Cardiac muscle cell (in vitro differentiated cells and primary cell): ENCODE measurements at regions not wholly inside any gene's neighbourhood (a gene's known extent, or its start where the extent isn't known, plus 50 kb on each side); places are given as distances from the start of the nearest gene placed in this dataset.
A peak's percentile ranks its signal among the peaks of the same experiment; 100 is the strongest.

ENCODE experiments used
- DNase-seq, 2 donors: peaks; one replicate each; pipeline versions ENCODE4 v3.0.0 to v3.0.0-alpha.2; 2010 to 2017; ENCODE audit warnings: low read depth in 1 of 2, low spot score in 1 of 2
- H3K27ac ChIP-seq: fragments of 200-600 bp; sonication (generic); 2 replicates; pipeline ENCODE4 v1.5.1; 2016
- H3K27me3 ChIP-seq: fragments of 200-600 bp; sonication (generic); 2 replicates; pipeline ENCODE4 v1.6.0; 2016; ENCODE audit warnings: control low read depth
- H3K36me3 ChIP-seq: fragments of 200-600 bp; sonication (generic); 2 replicates; pipeline ENCODE4 v1.5.1; 2016; ENCODE audit warnings: control low read depth
- H3K4me1 ChIP-seq: fragments of 200-600 bp; sonication (generic); 2 replicates; pipeline ENCODE4 v1.8.1; 2017; ENCODE audit warnings: low read depth, mild to moderate bottlenecking, mixed run types
- H3K4me3 ChIP-seq: fragments of 200-600 bp; sonication (generic); 2 replicates; pipeline ENCODE4 v1.5.1; 2016; ENCODE audit warnings: mild to moderate bottlenecking
- H3K9me3 ChIP-seq: fragments of 200-600 bp; sonication (generic); 2 replicates; pipeline ENCODE4 v1.5.1; 2017; ENCODE audit warnings: low read depth, mild to moderate bottlenecking, control low read depth
- TF ChIP-seq, protein P1 (sequence below): IDR thresholded peaks from 2 replicates; pipeline ENCODE4 v1.5.1; 2012; ENCODE audit warnings: low read depth, mild to moderate bottlenecking, low read length

DNA sequence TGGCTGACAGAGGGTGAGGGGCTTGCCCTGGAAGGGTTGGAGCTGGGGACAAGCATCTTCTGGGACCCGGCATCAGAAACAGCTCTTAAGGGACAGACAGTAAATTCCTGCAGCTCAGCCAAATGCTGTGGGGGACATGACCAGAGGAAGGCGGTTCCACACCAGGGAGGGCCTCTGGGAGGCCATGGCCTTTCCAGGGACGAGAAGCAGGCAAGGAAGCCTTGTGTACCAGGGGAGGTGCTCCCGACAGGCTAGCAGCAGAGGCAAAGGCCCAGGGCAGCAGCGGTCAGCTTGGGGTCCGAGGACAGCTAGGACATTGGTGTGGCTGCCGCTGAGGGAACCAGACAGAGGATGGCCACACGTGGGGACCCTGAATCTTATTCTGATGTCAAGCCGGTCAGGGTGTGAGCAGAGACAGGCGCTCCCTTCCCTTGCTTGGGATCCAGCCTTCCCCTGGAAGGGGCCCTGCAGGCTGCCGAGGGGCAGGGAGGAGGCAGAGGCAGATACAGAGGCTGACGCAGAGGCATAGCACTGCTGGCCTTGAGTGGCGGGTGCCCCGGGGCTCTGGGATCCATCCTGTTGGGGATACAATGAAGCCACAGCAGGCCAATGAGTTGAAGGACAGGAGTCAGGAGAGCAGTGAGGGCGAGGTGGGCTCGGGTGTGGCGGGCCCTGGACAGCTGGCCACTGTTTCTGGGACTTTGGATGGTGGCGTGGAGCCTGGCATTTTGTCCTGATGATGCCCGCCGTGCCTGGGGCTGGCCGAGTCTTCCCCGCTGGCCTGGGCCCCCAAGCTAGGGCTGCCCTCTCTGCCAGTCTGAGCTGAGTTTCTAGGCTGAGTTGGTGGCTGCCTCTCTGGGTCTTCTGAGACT lies 64.1 kb upstream of the GPC1 start:
- H3K9me3 ChIP-seq: no peaks in the 10 kb centered on the region
- no peaks in the 10 kb centered on the region for H3K27me3 ChIP-seq
- no peak overlapping the region for H3K27ac ChIP-seq
- TF ChIP-seq, protein P1, sequence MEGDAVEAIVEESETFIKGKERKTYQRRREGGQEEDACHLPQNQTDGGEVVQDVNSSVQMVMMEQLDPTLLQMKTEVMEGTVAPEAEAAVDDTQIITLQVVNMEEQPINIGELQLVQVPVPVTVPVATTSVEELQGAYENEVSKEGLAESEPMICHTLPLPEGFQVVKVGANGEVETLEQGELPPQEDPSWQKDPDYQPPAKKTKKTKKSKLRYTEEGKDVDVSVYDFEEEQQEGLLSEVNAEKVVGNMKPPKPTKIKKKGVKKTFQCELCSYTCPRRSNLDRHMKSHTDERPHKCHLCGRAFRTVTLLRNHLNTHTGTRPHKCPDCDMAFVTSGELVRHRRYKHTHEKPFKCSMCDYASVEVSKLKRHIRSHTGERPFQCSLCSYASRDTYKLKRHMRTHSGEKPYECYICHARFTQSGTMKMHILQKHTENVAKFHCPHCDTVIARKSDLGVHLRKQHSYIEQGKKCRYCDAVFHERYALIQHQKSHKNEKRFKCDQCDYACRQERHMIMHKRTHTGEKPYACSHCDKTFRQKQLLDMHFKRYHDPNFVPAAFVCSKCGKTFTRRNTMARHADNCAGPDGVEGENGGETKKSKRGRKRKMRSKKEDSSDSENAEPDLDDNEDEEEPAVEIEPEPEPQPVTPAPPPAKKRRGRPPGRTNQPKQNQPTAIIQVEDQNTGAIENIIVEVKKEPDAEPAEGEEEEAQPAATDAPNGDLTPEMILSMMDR: no peak
- no peak for DNase-seq
- no peaks in the 10 kb centered on the region for H3K36me3 ChIP-seq
- no peaks in the 10 kb centered on the region for H3K4me1 ChIP-seq
- no peak overlapping the region for H3K4me3 ChIP-seq

DNA sequence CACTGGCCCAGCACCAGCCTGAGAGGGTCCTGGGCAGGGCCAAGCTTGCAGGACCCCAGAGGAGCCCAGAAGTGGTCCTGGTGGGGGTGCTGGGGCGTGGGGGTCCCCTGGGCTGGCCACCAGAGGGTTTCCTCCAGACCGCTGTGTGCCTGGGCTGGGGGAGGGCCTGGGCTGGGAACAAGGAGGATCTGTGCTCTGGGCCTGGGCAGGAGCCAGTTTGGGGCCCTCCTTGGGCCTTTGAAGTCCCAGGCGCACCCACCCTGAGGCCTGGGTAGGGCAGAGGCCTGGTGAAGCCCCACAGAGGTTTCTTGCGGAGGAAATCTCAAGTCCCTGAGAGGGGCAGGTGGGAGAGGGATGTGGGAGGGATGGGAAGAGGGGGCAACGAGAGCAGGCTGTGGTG lies 63.4 kb upstream of the GPC1 start:
- Histone ChIP-seq H3K27me3 (no peaks in the 10 kb centered on the region), H3K4me3 (no peak overlapping the region), H3K27ac (no peak overlapping the region), H3K9me3 (no peaks in the 10 kb centered on the region), H3K36me3 (no peaks in the 10 kb centered on the region), H3K4me1 (no peaks in the 10 kb centered on the region)
- TF ChIP-seq, protein P1: no peak
- no peak for DNase-seq

DNA sequence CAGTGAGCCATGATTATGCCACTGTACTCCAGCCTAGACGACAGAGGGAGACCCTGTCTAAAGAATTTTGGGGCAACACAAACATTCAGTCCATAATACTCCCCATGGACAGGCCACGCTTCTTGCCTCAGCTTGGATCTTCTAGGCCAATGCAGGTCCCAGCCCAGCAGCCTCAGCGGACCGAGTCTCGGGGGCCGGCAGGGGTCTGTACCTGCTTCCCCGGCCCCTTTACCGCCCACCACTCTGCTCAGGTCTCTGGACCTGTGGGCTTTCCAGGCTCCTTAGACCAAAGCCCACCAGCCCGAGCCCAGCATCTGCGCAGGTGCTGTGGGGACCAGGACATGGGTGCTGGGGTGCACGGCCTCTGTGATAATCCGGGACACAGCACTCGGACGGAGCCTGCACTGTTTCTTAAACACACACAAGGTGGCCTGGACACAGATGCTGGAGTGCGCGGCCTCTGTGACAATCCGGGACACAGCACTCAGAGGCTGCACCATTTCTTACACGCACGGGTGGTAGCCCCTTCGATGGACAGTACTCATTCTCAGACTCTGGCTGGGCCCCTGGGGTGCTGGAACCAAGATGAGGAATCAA lies 62.1 kb upstream of the GPC1 start:
- no peaks in the 10 kb centered on the region for H3K27me3 ChIP-seq
- no peak overlapping the region for H3K4me3 ChIP-seq
- H3K4me1 ChIP-seq: no peaks in the 10 kb centered on the region
- H3K36me3 ChIP-seq: no peaks in the 10 kb centered on the region
- H3K27ac ChIP-seq: no peak overlapping the region
- TF ChIP-seq, protein P1: no peak
- DNase-seq: no peak
- no peaks in the 10 kb centered on the region for H3K9me3 ChIP-seq

- Histone ChIP-seq H3K4me3 (no peak overlapping the region), H3K36me3 (no peaks in the 10 kb centered on the region), H3K27ac (no peak overlapping the region), H3K27me3 (no peaks in the 10 kb centered on the region), H3K4me1 (no peaks in the 10 kb centered on the region), H3K9me3 (no peaks in the 10 kb centered on the region)
- TF ChIP-seq, protein P1: no peak
- DNase-seq: peak; percentile 12 to 93
Observed at GRCh38 chr2:240374085-240374907, 61.2 kb upstream of the GPC1 start.

GRCh38 chr2:240375024-240375645 lies 60.3 kb upstream of the GPC1 start:
- Histone ChIP-seq H3K36me3 (no peaks in the 10 kb centered on the region), H3K4me1 (no peaks in the 10 kb centered on the region), H3K4me3 (no peak overlapping the region), H3K9me3 (no peaks in the 10 kb centered on the region), H3K27me3 (no peaks in the 10 kb centered on the region), H3K27ac (no peak overlapping the region)
- DNase-seq: no peak
- TF ChIP-seq, protein P1: no peak
